ENCODE measurements at regions not wholly inside any gene's neighbourhood (a gene's known extent, or its start where the extent isn't known, plus 50 kb on each side); places are given as distances from the start of the nearest gene placed in this dataset.

DNA sequence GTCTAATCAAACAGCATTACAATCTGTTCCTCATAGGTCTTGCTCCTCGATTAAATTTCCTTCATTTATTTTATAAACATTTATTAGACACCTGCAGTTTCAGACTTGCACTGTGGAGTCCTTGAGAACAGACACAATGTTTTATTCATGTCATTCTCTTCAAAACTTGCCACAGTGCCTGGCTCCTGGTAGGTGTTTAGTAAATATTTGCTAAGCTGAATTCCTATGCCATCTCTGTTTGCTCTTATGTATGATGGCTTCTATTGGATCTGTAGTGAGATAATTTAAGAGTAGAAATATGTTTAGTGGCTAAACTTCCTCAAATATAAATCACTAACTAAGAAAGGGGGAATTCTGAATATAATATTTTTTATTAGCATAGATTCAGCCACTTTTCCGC lies 61.4 kb downstream of the LRATD1 start:
- no peaks in the 10 kb centered on the region for H3K27me3 ChIP-seq (replicated peaks in 1 of 2; ENCODE audit: control insufficient read depth in 2 of 2, insufficient read depth in 2 of 2, low read length in 1 of 2)
- no peak overlapping the region for H3K4me3 ChIP-seq
- ATAC-seq (no peak), FAIRE-seq (no peak), DNase-seq (ENCODE audit: low read depth, low spot score) (no peak)
- no peaks in the 10 kb centered on the region for H3K9me3 ChIP-seq (replicated peaks; ENCODE audit: control insufficient read depth, insufficient read depth, low read length)
- BruUV-seq (replicated peaks), result no TSS peak
- H3K79me2 ChIP-seq (ENCODE audit: control insufficient read depth, insufficient read depth, low read length), result no peaks in the 10 kb centered on the region
- H3K36me3 ChIP-seq (ENCODE audit: control insufficient read depth in 2 of 2, insufficient read depth in 2 of 2, low read length in 1 of 2), result no peaks in the 10 kb centered on the region
- POLR2A ChIA-PET, result no interaction called here
- intact Hi-C loops (cut with micrococcal nuclease; ENCODE audit: unreplicated experiment), result loop anchor here (10.0 kb wide), 1 partner anchor 1639 kb away; no protein-coding TSS in a partner anchor
- SMC1A ChIA-PET (ENCODE audit: uncharacterized antibody, unreplicated experiment), result no interaction called here
- CTCF ChIA-PET, result no interaction called here
- H2AFZ ChIP-seq (ENCODE audit: control insufficient read depth, low read depth, low read length), result no peak overlapping the region
- no peaks in the 10 kb centered on the region for H3K4me1 ChIP-seq (ENCODE audit: control insufficient read depth, insufficient read depth, low read length)
- no peak overlapping the region for H3K9ac ChIP-seq (ENCODE audit: control insufficient read depth, insufficient read depth, low read length)
- TF ChIP-seq BRCA1 (IDR thresholded peaks at IDR 0.05; ENCODE audit: low read depth, low read length) (no peak), KDM1A (IDR thresholded peaks at IDR 0.05; ENCODE audit: borderline replicate concordance) (no peak)
- in situ Hi-C loops (cut with MboI), result no loop called here
- no peak overlapping the region for H3K27ac ChIP-seq (ENCODE audit: control insufficient read depth, insufficient read depth)
- RAD21 ChIA-PET (ENCODE audit: unreplicated experiment), result no interaction called here
- WGBS (ENCODE audit: insufficient coverage, insufficient replicate concordance, low lambda C conversion rate, missing lambda C conversion rate), result 23% methylated on average over 2 of the region's 2 CpGs
- H4K20me1 ChIP-seq (ENCODE audit: control insufficient read depth, insufficient read depth), result no peaks in the 10 kb centered on the region
- H3K4me2 ChIP-seq (ENCODE audit: control insufficient read depth, insufficient read depth), result no peak overlapping the region

DNA sequence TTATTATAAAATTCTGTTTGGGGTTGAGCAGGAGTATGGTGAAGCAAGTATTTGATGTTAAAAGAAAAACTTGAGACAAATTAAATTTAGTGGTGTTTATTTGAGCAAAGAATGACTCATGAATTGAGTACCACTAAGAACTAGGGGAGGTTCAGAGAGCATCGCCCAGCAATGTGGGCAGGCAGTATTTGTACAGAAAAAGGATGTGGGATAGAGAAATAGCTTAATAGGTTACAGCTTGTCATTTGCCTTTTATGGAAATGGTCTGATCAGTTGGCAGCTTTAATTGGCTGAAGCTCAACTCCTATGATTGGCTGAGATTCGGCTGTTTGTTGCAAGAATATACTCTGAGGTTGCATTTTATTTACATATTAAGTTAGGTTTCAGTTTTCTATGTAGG lies 68.2 kb downstream of the LRATD1 start:
- TF ChIP-seq SRF (IDR thresholded peaks at IDR 0.05; ENCODE audit: low read depth in 2 of 2, low read length in 2 of 2), result 0 out of 4 replicates have a peak, but pooled peaks of 1 of the 2 experiments have one; percentile 24
- TF ChIP-seq MYB (IDR thresholded peaks at IDR 0.05; ENCODE audit: borderline replicate concordance, low read depth, low read length), result no peak
- intact Hi-C loops (cut with micrococcal nuclease; ENCODE audit: unreplicated experiment), result no loop called here
- RAD21 ChIA-PET (ENCODE audit: unreplicated experiment), result no interaction called here

More for the DNA sequence above, 68.2 kb downstream of the LRATD1 start:
- ChIA-PET SMC1A (ENCODE audit: uncharacterized antibody, unreplicated experiment) (interaction anchor here (1.5 kb wide), 1 partner anchor 28 kb away, joined by 3 read pairs; no protein-coding TSS in a partner anchor), POLR2A (no interaction called here), CTCF (no interaction called here)
- H4K20me1 ChIP-seq (ENCODE audit: control insufficient read depth, insufficient read depth), result no peaks in the 10 kb centered on the region
- no peaks in the 10 kb centered on the region for H3K27me3 ChIP-seq (replicated peaks in 1 of 2; ENCODE audit: control insufficient read depth in 2 of 2, insufficient read depth in 2 of 2, low read length in 1 of 2)
- no peaks in the 10 kb centered on the region for H3K79me2 ChIP-seq (ENCODE audit: control insufficient read depth, insufficient read depth, low read length)
- H3K27ac ChIP-seq (ENCODE audit: control insufficient read depth, insufficient read depth), result no peak overlapping the region
- no peak for FAIRE-seq
- H2AFZ ChIP-seq (ENCODE audit: control insufficient read depth, low read depth, low read length), result no peak overlapping the region
- H3K4me3 ChIP-seq, result no peak overlapping the region
- H3K9ac ChIP-seq (ENCODE audit: control insufficient read depth, insufficient read depth, low read length), result no peak overlapping the region
- in situ Hi-C loops (cut with MboI), result no loop called here
- no peaks in the 10 kb centered on the region for H3K4me1 ChIP-seq (ENCODE audit: control insufficient read depth, insufficient read depth, low read length)
- BruUV-seq (replicated peaks), result no TSS peak
- H3K4me2 ChIP-seq (ENCODE audit: control insufficient read depth, insufficient read depth), result no peak overlapping the region
- no peaks in the 10 kb centered on the region for H3K9me3 ChIP-seq (replicated peaks; ENCODE audit: control insufficient read depth, insufficient read depth, low read length)
- no peak for DNase-seq (ENCODE audit: low read depth, low spot score)
- peak; percentile 27; the same call in 2 of the 3 replicates for ATAC-seq
- 0% methylated on average over 2 of the region's 2 CpGs for WGBS (ENCODE audit: insufficient coverage, insufficient replicate concordance, low lambda C conversion rate, missing lambda C conversion rate)
- no peaks in the 10 kb centered on the region for H3K36me3 ChIP-seq (ENCODE audit: control insufficient read depth in 2 of 2, insufficient read depth in 2 of 2, low read length in 1 of 2)

Measured in GM12878 (cell line).